AG10803 (cell line): ENCODE measurements at regions not wholly inside any gene's neighbourhood (a gene's known extent, or its start where the extent isn't known, plus 50 kb on each side); places are given as distances from the start of the nearest gene placed in this dataset.

Experiments
- DNase-seq: peaks from one replicate; pipeline ENCODE4 v3.0.0; 2010; ENCODE audit warnings: low read depth
- H3K4me3 ChIP-seq: 2 replicates; pipeline ENCODE4 v1.5.1; 2011; ENCODE audit warnings: mild to moderate bottlenecking, low read length, control low read depth
- CTCF ChIP-seq: conservative IDR thresholded peaks from 2 replicates; pipeline ENCODE4 v1.5.1; 2011; ENCODE audit warnings: mild to moderate bottlenecking, low read length, control low read depth, inconsistent platforms

- DNase-seq = no peak
- H3K4me3 ChIP-seq = no peak overlapping the region
- no peak for TF ChIP-seq CTCF
These were observed 148.3 kb downstream of the TBX5 start for GRCh38 chr12:114257687-114258086.

GRCh38 chr12:114254998-114255397 is 150.9 kb downstream of the TBX5 start:
- no peak overlapping the region for H3K4me3 ChIP-seq
- TF ChIP-seq CTCF = no peak
- no peak for DNase-seq

- DNase-seq = no peak
- no peak for TF ChIP-seq CTCF
- no peak overlapping the region for H3K4me3 ChIP-seq
These were observed 151.8 kb downstream of the TBX5 start for GRCh38 chr12:114253976-114254778.

GRCh38 chr12:114248527-114248926 is 157.4 kb downstream of the TBX5 start:
- no peak for TF ChIP-seq CTCF
- no peak for DNase-seq

GRCh38 chr12:114245555-114245954 is 160.4 kb downstream of the TBX5 start:
- peak; percentile 18 for DNase-seq
- peak; percentile 38 for TF ChIP-seq CTCF

More at GRCh38 chr12:114248527-114248926, 157.4 kb downstream of the TBX5 start:
- no peak overlapping the region for H3K4me3 ChIP-seq

GRCh38 chr12:114241973-114242434 is 163.9 kb downstream of the TBX5 start:
- H3K4me3 ChIP-seq = no peak overlapping the region
- TF ChIP-seq CTCF = no peak
- DNase-seq = no peak

More at GRCh38 chr12:114245555-114245954, 160.4 kb downstream of the TBX5 start:
- no peak overlapping the region for H3K4me3 ChIP-seq

GRCh38 chr12:114240288-114240687 is 165.7 kb downstream of the TBX5 start:
- H3K4me3 ChIP-seq = no peak overlapping the region
- no peak for TF ChIP-seq CTCF
- no peak for DNase-seq
